CD4-positive, alpha-beta memory T cell (primary cell): ENCODE measurements at regions not wholly inside any gene's neighbourhood (a gene's known extent, or its start where the extent isn't known, plus 50 kb on each side); places are given as distances from the start of the nearest gene placed in this dataset.

ENCODE experiments used
- CTCF ChIA-PET: fragments of 350-600 bp; sonication (Branson Sonifier 250); formaldehyde crosslinking; loops from one replicate; lab custom pipeline; 2021; ENCODE audit warnings: inconsistent platforms; ENCODE audit not compliant: partially characterized antibody; lab: Charles Lee
- POLR2A ChIA-PET: fragments of 350-600 bp; sonication (Branson Sonifier 250); formaldehyde crosslinking; loops from one replicate; lab custom pipeline; 2021; ENCODE audit not compliant: partially characterized antibody; lab: Charles Lee
- DNase-seq, 5 donors: peaks; one replicate each; pipeline versions ENCODE4 v3.0.0 to v3.0.0-alpha.2; 2020 to 2022; ENCODE audit warnings: mixed read lengths in 1 of 5
- H3K27ac ChIP-seq: one replicate; pipeline ENCODE4 v1.7.0; 2013; ENCODE audit warnings: low read depth, low read length
- H3K27me3 ChIP-seq: 2 replicates; pipeline ENCODE4 v1.7.0; 2013; ENCODE audit warnings: mild to moderate bottlenecking, low read length, moderate library complexity; ENCODE audit not compliant: insufficient read depth
- H3K36me3 ChIP-seq: 2 replicates; pipeline ENCODE4 v1.7.0; 2013; ENCODE audit warnings: mild to moderate bottlenecking, low read length, moderate library complexity; ENCODE audit not compliant: insufficient read depth
- H3K4me1 ChIP-seq: 2 replicates; pipeline ENCODE4 v1.7.0; 2013; ENCODE audit warnings: mild to moderate bottlenecking, low read length, moderate library complexity; ENCODE audit not compliant: insufficient read depth
- H3K4me3 ChIP-seq, 2 donors: one replicate each; pipeline ENCODE4 v1.7.0; 2013; ENCODE audit warnings: low read length in 2 of 2, mild to moderate bottlenecking in 1 of 2
- H3K9me3 ChIP-seq, 2 donors: one replicate each; pipeline ENCODE4 v1.7.0; 2013; ENCODE audit warnings: low read length in 2 of 2, control low read depth in 1 of 2; ENCODE audit not compliant: control insufficient read depth in 1 of 2
- H3K27ac Mint-ChIP-seq, 7 donors: one replicate each; pipeline ENCODE4 v1.8.0; 2020 to 2021; ENCODE audit warnings: mixed read lengths in 7 of 7, mild to moderate bottlenecking in 6 of 7, inconsistent platforms in 3 of 7, moderate library complexity in 3 of 7
- H3K27me3 Mint-ChIP-seq, 2 donors: one replicate each; pipeline ENCODE4 v1.8.0; 2020 to 2021; ENCODE audit warnings: mixed read lengths in 2 of 2
- H3K36me3 Mint-ChIP-seq, 2 donors: one replicate each; pipeline ENCODE4 v1.8.0; 2020 to 2021; ENCODE audit warnings: mixed read lengths in 2 of 2, inconsistent platforms in 1 of 2, mild to moderate bottlenecking in 1 of 2
- H3K4me1 Mint-ChIP-seq, 4 donors: one replicate each; pipeline ENCODE4 v1.8.0; 2020 to 2021; ENCODE audit warnings: mixed read lengths in 4 of 4, mild to moderate bottlenecking in 1 of 4
- H3K4me3 Mint-ChIP-seq, 8 donors: one replicate each; pipeline ENCODE4 v1.8.0; 2020 to 2021; ENCODE audit warnings: mixed read lengths in 8 of 8, mild to moderate bottlenecking in 7 of 8, moderate library complexity in 6 of 8, inconsistent platforms in 3 of 8
- H3K9me3 Mint-ChIP-seq, 8 donors: one replicate each; pipeline ENCODE4 v1.8.0; 2020 to 2021; ENCODE audit warnings: mixed read lengths in 8 of 8, mild to moderate bottlenecking in 5 of 8, inconsistent platforms in 3 of 8, moderate library complexity in 1 of 8
- intact Hi-C: fragments of 100-400 bp; cut with micrococcal nuclease; formaldehyde crosslinking; loops from one replicate; pipeline ENCODE4 v1.15.1; 2023

- CTCF ChIA-PET = no interaction called here
- intact Hi-C loops = no loop called here
These were observed 120.5 kb upstream of the POU3F3 start for GRCh38 chr2:104733226-104733943.

GRCh38 chr2:104734937-104735586 is 118.9 kb upstream of the POU3F3 start:
- Mint-ChIP-seq H3K4me1 (peaks cover 0 to 9% (median 2%) of the 10 kb centered on the region in 4 donors), H3K9me3 (peaks cover 0 to 8% (median 5%) of the 10 kb centered on the region in 8 donors), H3K4me3 (no peak overlapping the region), H3K27me3 (peaks cover 0 to 2% of the 10 kb centered on the region in 2 donors), H3K27ac (no peak overlapping the region), H3K36me3 (no peaks in the 10 kb centered on the region)
- Histone ChIP-seq H3K9me3 (no peaks in the 10 kb centered on the region), H3K4me3 (no peak overlapping the region), H3K27ac (no peak overlapping the region), H3K36me3 (no peaks in the 10 kb centered on the region), H3K27me3 (no peaks in the 10 kb centered on the region), H3K4me1 (no peaks in the 10 kb centered on the region)
- intact Hi-C loops = no loop called here
- DNase-seq = no peak
- POLR2A ChIA-PET = no interaction called here
- CTCF ChIA-PET = no interaction called here

More at GRCh38 chr2:104733226-104733943, 120.5 kb upstream of the POU3F3 start:
- DNase-seq = no peak
- no peak overlapping the region for H3K4me3 ChIP-seq
- peaks cover 2 to 8% (median 7%) of the 10 kb centered on the region in 8 donors for H3K9me3 Mint-ChIP-seq
- peaks cover 0 to 2% of the 10 kb centered on the region in 2 donors for H3K27me3 Mint-ChIP-seq
- POLR2A ChIA-PET = no interaction called here
- H3K27ac Mint-ChIP-seq = no peak overlapping the region
- peaks cover 0 to 9% (median 2%) of the 10 kb centered on the region in 4 donors for H3K4me1 Mint-ChIP-seq
- H3K27ac ChIP-seq = no peak overlapping the region
- no peaks in the 10 kb centered on the region for H3K27me3 ChIP-seq
- no peaks in the 10 kb centered on the region for H3K9me3 ChIP-seq
- no peaks in the 10 kb centered on the region for H3K36me3 ChIP-seq
- H3K4me1 ChIP-seq = no peaks in the 10 kb centered on the region
- H3K36me3 Mint-ChIP-seq = no peaks in the 10 kb centered on the region
- no peak overlapping the region for H3K4me3 Mint-ChIP-seq

GRCh38 chr2:104736026-104736425 is 117.9 kb upstream of the POU3F3 start:
- CTCF ChIA-PET = no interaction called here
- Histone ChIP-seq H3K27ac (no peak overlapping the region), H3K9me3 (no peaks in the 10 kb centered on the region), H3K27me3 (no peaks in the 10 kb centered on the region), H3K36me3 (no peaks in the 10 kb centered on the region), H3K4me3 (no peak overlapping the region), H3K4me1 (no peaks in the 10 kb centered on the region)
- Mint-ChIP-seq H3K27me3 (peaks cover 0 to 2% of the 10 kb centered on the region in 2 donors), H3K36me3 (no peaks in the 10 kb centered on the region), H3K4me1 (peaks cover 0 to 9% (median 2%) of the 10 kb centered on the region in 4 donors), H3K4me3 (no peak overlapping the region), H3K27ac (no peak overlapping the region), H3K9me3 (peaks cover 0 to 5% (median under 1%) of the 10 kb centered on the region in 8 donors)
- no peak for DNase-seq
- POLR2A ChIA-PET = no interaction called here
- intact Hi-C loops = no loop called here

GRCh38 chr2:104741860-104742259 is 112.1 kb upstream of the POU3F3 start:
- Histone ChIP-seq H3K4me1 (no peaks in the 10 kb centered on the region), H3K9me3 (no peaks in the 10 kb centered on the region), H3K36me3 (no peaks in the 10 kb centered on the region), H3K27ac (no peak overlapping the region), H3K4me3 (no peak overlapping the region), H3K27me3 (no peaks in the 10 kb centered on the region)
- no peak for DNase-seq
- ChIA-PET CTCF (no interaction called here), POLR2A (no interaction called here)
- H3K27me3 Mint-ChIP-seq = peaks cover 0 to 1% of the 10 kb centered on the region in 2 donors
- H3K4me3 Mint-ChIP-seq = no peak overlapping the region
- no peaks in the 10 kb centered on the region for H3K4me1 Mint-ChIP-seq
- no peak overlapping the region for H3K27ac Mint-ChIP-seq
- intact Hi-C loops = no loop called here
- H3K9me3 Mint-ChIP-seq = peaks cover 0 to 4% (median 0%) of the 10 kb centered on the region in 8 donors
- H3K36me3 Mint-ChIP-seq = no peaks in the 10 kb centered on the region

- H3K27ac ChIP-seq = no peak overlapping the region
- Mint-ChIP-seq H3K9me3 (peaks cover 0 to 5% (median 0%) of the 10 kb centered on the region in 8 donors), H3K36me3 (no peaks in the 10 kb centered on the region), H3K27ac (no peak overlapping the region), H3K4me1 (no peaks in the 10 kb centered on the region), H3K27me3 (peaks cover 0 to 1% of the 10 kb centered on the region in 2 donors), H3K4me3 (no peak overlapping the region)
- no peak overlapping the region for H3K4me3 ChIP-seq
- CTCF ChIA-PET = no interaction called here
- no peak for DNase-seq
- H3K9me3 ChIP-seq = no peaks in the 10 kb centered on the region
- intact Hi-C loops = no loop called here
- no peaks in the 10 kb centered on the region for H3K36me3 ChIP-seq
- no peaks in the 10 kb centered on the region for H3K4me1 ChIP-seq
- POLR2A ChIA-PET = no interaction called here
- H3K27me3 ChIP-seq = no peaks in the 10 kb centered on the region
These were observed 109.4 kb upstream of the POU3F3 start for GRCh38 chr2:104744537-104744936.

- no peak for DNase-seq
- Mint-ChIP-seq H3K4me1 (no peaks in the 10 kb centered on the region), H3K27ac (no peak overlapping the region), H3K27me3 (peaks cover 0 to 6% of the 10 kb centered on the region in 2 donors), H3K4me3 (no peak overlapping the region), H3K9me3 (peaks cover 0 to 5% (median 0%) of the 10 kb centered on the region in 8 donors), H3K36me3 (no peaks in the 10 kb centered on the region)
- CTCF ChIA-PET = no interaction called here
- POLR2A ChIA-PET = no interaction called here
- H3K27me3 ChIP-seq = no peaks in the 10 kb centered on the region
- H3K36me3 ChIP-seq = no peaks in the 10 kb centered on the region
- H3K27ac ChIP-seq = no peak overlapping the region
- intact Hi-C loops = no loop called here
- H3K4me3 ChIP-seq = no peak overlapping the region
- H3K4me1 ChIP-seq = no peaks in the 10 kb centered on the region
- H3K9me3 ChIP-seq = no peaks in the 10 kb centered on the region
These were observed 108.1 kb upstream of the POU3F3 start for GRCh38 chr2:104745846-104746245.

- no peak overlapping the region for H3K4me3 Mint-ChIP-seq
- H3K9me3 Mint-ChIP-seq = peaks cover 0 to 5% (median 0%) of the 10 kb centered on the region in 8 donors
- no peaks in the 10 kb centered on the region for H3K27me3 ChIP-seq
- no peak for DNase-seq
- H3K36me3 ChIP-seq = no peaks in the 10 kb centered on the region
- H3K4me3 ChIP-seq = no peak overlapping the region
- H3K4me1 ChIP-seq = no peaks in the 10 kb centered on the region
- H3K4me1 Mint-ChIP-seq = no peaks in the 10 kb centered on the region
- intact Hi-C loops = no loop called here
- H3K9me3 ChIP-seq = no peaks in the 10 kb centered on the region
- no peak overlapping the region for H3K27ac Mint-ChIP-seq
- ChIA-PET POLR2A (no interaction called here), CTCF (no interaction called here)
- no peak overlapping the region for H3K27ac ChIP-seq
- H3K27me3 Mint-ChIP-seq = peaks cover 0 to 6% of the 10 kb centered on the region in 2 donors
- H3K36me3 Mint-ChIP-seq = no peaks in the 10 kb centered on the region
These were observed 107.6 kb upstream of the POU3F3 start for GRCh38 chr2:104746299-104746698.
